Adipocyte (in vitro differentiated cells): ENCODE measurements at regions not wholly inside any gene's neighbourhood (a gene's known extent, or its start where the extent isn't known, plus 50 kb on each side); places are given as distances from the start of the nearest gene placed in this dataset.
A peak's percentile ranks its signal among the peaks of the same experiment; 100 is the strongest.

ENCODE experiments used
- DNase-seq: peaks from one replicate; pipeline ENCODE4 v3.0.0-alpha.2; 2015; ENCODE audit warnings: low read depth
- H3K27me3 ChIP-seq: replicated peaks from 2 replicates; pipeline ENCODE4 v1.7.0; 2013; ENCODE audit warnings: mild to moderate bottlenecking, low read length, moderate library complexity; ENCODE audit not compliant: control insufficient read depth, insufficient read depth
- H3K36me3 ChIP-seq: 2 replicates; pipeline ENCODE4 v1.7.0; 2013; ENCODE audit warnings: low read length, mild to moderate bottlenecking, moderate library complexity; ENCODE audit not compliant: control insufficient read depth, insufficient read depth, severe bottlenecking
- H3K4me1 ChIP-seq: 2 replicates; pipeline ENCODE4 v1.7.0; 2013; ENCODE audit warnings: mild to moderate bottlenecking, low read length, moderate library complexity; ENCODE audit not compliant: control insufficient read depth, insufficient read depth
- H3K4me3 ChIP-seq: 2 replicates; pipeline ENCODE4 v1.7.0; 2013; ENCODE audit warnings: mild to moderate bottlenecking, low read length, moderate library complexity
- H3K9ac ChIP-seq: 2 replicates; pipeline ENCODE4 v1.7.0; 2013; ENCODE audit warnings: mild to moderate bottlenecking, low read length, moderate library complexity
- H3K9me3 ChIP-seq: 2 replicates; pipeline ENCODE4 v1.7.0; 2013; ENCODE audit warnings: mild to moderate bottlenecking, low read length, moderate library complexity; ENCODE audit not compliant: control insufficient read depth

GRCh38 chr6:11331111-11331510, 98.6 kb upstream of the NEDD9 start:
- Histone ChIP-seq H3K4me3 (no peak overlapping the region), H3K36me3 (no peaks in the 10 kb centered on the region), H3K9ac (no peak overlapping the region), H3K27me3 (no peaks in the 10 kb centered on the region), H3K9me3 (no peaks in the 10 kb centered on the region), H3K4me1 (peaks cover 20% of the 10 kb centered on the region)
- DNase-seq = no peak

GRCh38 chr6:11330413-11330760, 97.9 kb upstream of the NEDD9 start:
- Histone ChIP-seq H3K36me3 (no peaks in the 10 kb centered on the region), H3K27me3 (no peaks in the 10 kb centered on the region), H3K4me3 (no peak overlapping the region), H3K9ac (no peak overlapping the region), H3K4me1 (peaks cover 20% of the 10 kb centered on the region), H3K9me3 (no peaks in the 10 kb centered on the region)
- DNase-seq = no peak

GRCh38 chr6:11329726-11330412, 97.4 kb upstream of the NEDD9 start:
- H3K36me3 ChIP-seq = no peaks in the 10 kb centered on the region
- no peak for DNase-seq
- H3K9ac ChIP-seq = no peak overlapping the region

GRCh38 chr6:11328613-11329247, 96.3 kb upstream of the NEDD9 start:
- DNase-seq = peak; percentile 51
- H3K36me3 ChIP-seq = no peaks in the 10 kb centered on the region
- H3K27me3 ChIP-seq = no peaks in the 10 kb centered on the region
- H3K4me3 ChIP-seq = no peak overlapping the region
- H3K9ac ChIP-seq = peak overlapping the region; percentile 31
- no peaks in the 10 kb centered on the region for H3K9me3 ChIP-seq
- H3K4me1 ChIP-seq = peaks cover 20% of the 10 kb centered on the region

More at GRCh38 chr6:11329726-11330412, 97.4 kb upstream of the NEDD9 start:
- peaks cover 20% of the 10 kb centered on the region for H3K4me1 ChIP-seq
- H3K9me3 ChIP-seq = no peaks in the 10 kb centered on the region
- H3K27me3 ChIP-seq = no peaks in the 10 kb centered on the region
- H3K4me3 ChIP-seq = no peak overlapping the region

GRCh38 chr6:11327961-11328360, 95.5 kb upstream of the NEDD9 start:
- Histone ChIP-seq H3K27me3 (no peaks in the 10 kb centered on the region), H3K9ac (no peak overlapping the region), H3K9me3 (no peaks in the 10 kb centered on the region), H3K36me3 (no peaks in the 10 kb centered on the region), H3K4me1 (peaks cover 26% of the 10 kb centered on the region), H3K4me3 (no peak overlapping the region)
- DNase-seq = no peak

DNA sequence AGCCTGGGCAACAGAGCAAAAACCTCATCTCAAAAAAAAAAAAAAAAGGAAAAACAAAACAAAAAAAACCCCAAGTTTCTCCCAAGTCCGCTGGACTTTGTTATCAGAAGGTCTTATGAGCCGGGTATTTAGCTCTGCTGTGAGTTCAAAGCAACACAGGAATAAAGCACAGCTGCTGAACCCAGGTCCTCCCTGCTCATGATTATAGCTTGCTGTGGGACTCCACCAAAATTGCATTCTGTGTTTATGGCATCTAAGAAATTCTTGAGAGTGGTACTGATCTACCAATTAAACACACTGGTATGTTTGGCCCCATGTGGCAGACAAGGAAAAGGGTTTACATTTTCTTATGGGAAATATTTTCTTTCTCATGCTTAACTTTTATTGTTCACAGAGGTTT, 93.6 kb upstream of the NEDD9 start:
- Histone ChIP-seq H3K9me3 (no peaks in the 10 kb centered on the region), H3K36me3 (no peaks in the 10 kb centered on the region), H3K27me3 (no peaks in the 10 kb centered on the region), H3K4me3 (no peak overlapping the region), H3K4me1 (peaks cover 29% of the 10 kb centered on the region), H3K9ac (no peak overlapping the region)
- no peak for DNase-seq

- Histone ChIP-seq H3K4me3 (no peak overlapping the region), H3K9me3 (no peaks in the 10 kb centered on the region), H3K27me3 (no peaks in the 10 kb centered on the region), H3K36me3 (no peaks in the 10 kb centered on the region), H3K9ac (no peak overlapping the region), H3K4me1 (peaks cover 28% of the 10 kb centered on the region)
- DNase-seq = no peak
Measured at GRCh38 chr6:11324453-11325015, 92.1 kb upstream of the NEDD9 start.

GRCh38 chr6:11323666-11324452, 91.4 kb upstream of the NEDD9 start:
- Histone ChIP-seq H3K27me3 (no peaks in the 10 kb centered on the region), H3K4me1 (peaks cover 26% of the 10 kb centered on the region), H3K4me3 (no peak overlapping the region), H3K9ac (no peak overlapping the region), H3K36me3 (no peaks in the 10 kb centered on the region), H3K9me3 (no peaks in the 10 kb centered on the region)
- no peak for DNase-seq

DNA sequence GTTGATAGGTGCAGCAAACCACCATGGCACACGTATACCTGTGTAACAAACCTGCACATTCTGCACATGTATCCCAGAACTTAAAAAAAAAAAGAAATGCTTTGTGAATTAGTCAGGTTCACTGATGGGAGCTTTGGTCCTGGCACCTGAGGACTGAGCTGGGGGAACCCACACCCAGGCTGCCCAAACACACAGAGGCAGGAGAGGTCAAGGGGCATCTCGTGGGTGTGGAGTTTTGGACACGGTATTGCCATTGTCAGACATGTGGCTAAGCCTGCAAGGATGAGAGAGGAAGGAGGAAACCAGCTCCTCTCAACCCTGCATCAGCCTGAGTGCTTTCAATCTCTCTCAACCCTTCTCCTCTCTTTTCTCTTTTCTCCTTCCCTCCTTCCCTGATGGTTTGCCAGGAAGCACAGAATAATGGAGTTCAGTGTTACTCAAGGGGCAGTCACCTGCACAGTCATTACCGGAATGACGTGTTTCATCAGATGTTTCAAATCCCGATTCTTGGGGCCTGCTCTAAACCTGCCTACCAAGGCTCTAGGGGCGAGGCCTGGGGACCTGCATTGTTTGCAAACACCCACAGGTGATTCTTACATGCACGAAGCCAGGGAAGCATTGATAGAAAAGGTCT, 89.9 kb upstream of the NEDD9 start:
- DNase-seq = no peak
- H3K27me3 ChIP-seq = no peaks in the 10 kb centered on the region
- no peak overlapping the region for H3K9ac ChIP-seq
- H3K4me1 ChIP-seq = peaks cover 25% of the 10 kb centered on the region
- H3K9me3 ChIP-seq = no peaks in the 10 kb centered on the region
- no peaks in the 10 kb centered on the region for H3K36me3 ChIP-seq
- H3K4me3 ChIP-seq = no peak overlapping the region

DNA sequence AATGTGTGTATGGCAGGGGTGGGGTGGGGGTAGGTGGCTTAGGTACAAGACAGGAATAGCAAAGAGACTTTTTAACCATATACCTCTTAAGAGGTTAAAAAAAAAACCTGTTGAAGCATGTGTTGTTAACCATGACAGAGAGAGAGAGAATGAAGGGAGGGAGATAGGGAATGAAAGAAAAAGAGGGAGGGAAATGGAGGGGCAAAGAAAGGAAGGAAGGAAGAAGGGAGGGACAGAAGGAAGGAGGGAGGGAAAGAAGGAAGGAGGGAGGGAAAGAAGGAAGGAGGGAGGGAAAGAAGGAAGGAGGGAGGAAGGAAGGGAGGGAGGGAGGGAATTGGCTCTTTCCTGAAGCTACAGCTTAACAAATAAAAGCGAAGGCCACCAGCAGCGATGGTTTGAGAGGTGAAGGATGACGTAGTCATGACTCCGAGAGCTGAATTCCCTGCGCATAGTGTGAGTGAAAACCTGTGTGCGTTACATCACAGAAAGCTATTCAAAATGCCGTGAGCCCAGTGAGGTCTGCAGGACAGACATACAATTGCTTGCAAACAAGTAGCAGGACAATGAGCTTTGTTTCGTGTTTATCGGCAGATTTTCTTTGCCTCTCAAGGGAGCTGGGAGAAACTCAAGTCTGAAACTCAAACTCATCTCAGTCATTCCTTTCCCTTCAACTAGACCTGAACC, 88.6 kb upstream of the NEDD9 start:
- Histone ChIP-seq H3K9me3 (no peaks in the 10 kb centered on the region), H3K9ac (no peak overlapping the region), H3K4me1 (peaks cover 34% of the 10 kb centered on the region), H3K27me3 (no peaks in the 10 kb centered on the region), H3K4me3 (no peak overlapping the region), H3K36me3 (no peaks in the 10 kb centered on the region)
- DNase-seq = no peak
